Calu3 (cell line): ENCODE measurements at regions not wholly inside any gene's neighbourhood (a gene's known extent, or its start where the extent isn't known, plus 50 kb on each side); places are given as distances from the start of the nearest gene placed in this dataset.
"Not testable (repeated sequence)": the region's sequence is repeated elsewhere in the genome, so short reads cannot be mapped to it uniquely, and the experiment has no call there.

ENCODE experiments used
- BruUV-seq: library from RNA; stranded (reverse); fragments of 400-500 nt; replicated peaks from 2 replicates; lab custom pipeline; 2021; lab: Mats Ljungman, UMichigan
- CTCF ChIA-PET: fragments of 300-600 bp; sonication (Branson Sonifier 250); formaldehyde crosslinking; loops from one replicate; lab custom pipeline; 2022; ENCODE audit warnings: antibody characterized with exemption; lab: Charles Lee
- DNase-seq: peaks from one replicate; pipeline ENCODE4 v3.0.0; 2022
- H3K27ac Mint-ChIP-seq: one replicate; pipeline ENCODE4 v1.8.0; 2022; ENCODE audit warnings: mixed read lengths; ENCODE audit not compliant: unreplicated experiment
- H3K27me3 Mint-ChIP-seq: one replicate; pipeline ENCODE4 v1.8.0; 2022; ENCODE audit warnings: mixed read lengths; ENCODE audit not compliant: unreplicated experiment
- H3K36me3 Mint-ChIP-seq: one replicate; pipeline ENCODE4 v1.8.0; 2022; ENCODE audit warnings: mild to moderate bottlenecking, moderate library complexity, mixed read lengths; ENCODE audit not compliant: insufficient read depth, unreplicated experiment
- H3K4me1 Mint-ChIP-seq: one replicate; pipeline ENCODE4 v1.8.0; 2022; ENCODE audit warnings: mild to moderate bottlenecking, low read depth, mixed read lengths; ENCODE audit not compliant: unreplicated experiment
- H3K4me3 Mint-ChIP-seq: one replicate; pipeline ENCODE4 v1.8.0; 2022; ENCODE audit warnings: mild to moderate bottlenecking, low read depth, moderate library complexity, mixed read lengths; ENCODE audit not compliant: unreplicated experiment
- H3K9me3 Mint-ChIP-seq: one replicate; pipeline ENCODE4 v1.8.0; 2022; ENCODE audit warnings: low read depth, mixed read lengths; ENCODE audit not compliant: unreplicated experiment
- intact Hi-C: fragments of 100-400 bp; cut with micrococcal nuclease; formaldehyde crosslinking; loops from one replicate; pipeline ENCODE4 v1.10.0; 2022; ENCODE audit not compliant: unreplicated experiment

DNA sequence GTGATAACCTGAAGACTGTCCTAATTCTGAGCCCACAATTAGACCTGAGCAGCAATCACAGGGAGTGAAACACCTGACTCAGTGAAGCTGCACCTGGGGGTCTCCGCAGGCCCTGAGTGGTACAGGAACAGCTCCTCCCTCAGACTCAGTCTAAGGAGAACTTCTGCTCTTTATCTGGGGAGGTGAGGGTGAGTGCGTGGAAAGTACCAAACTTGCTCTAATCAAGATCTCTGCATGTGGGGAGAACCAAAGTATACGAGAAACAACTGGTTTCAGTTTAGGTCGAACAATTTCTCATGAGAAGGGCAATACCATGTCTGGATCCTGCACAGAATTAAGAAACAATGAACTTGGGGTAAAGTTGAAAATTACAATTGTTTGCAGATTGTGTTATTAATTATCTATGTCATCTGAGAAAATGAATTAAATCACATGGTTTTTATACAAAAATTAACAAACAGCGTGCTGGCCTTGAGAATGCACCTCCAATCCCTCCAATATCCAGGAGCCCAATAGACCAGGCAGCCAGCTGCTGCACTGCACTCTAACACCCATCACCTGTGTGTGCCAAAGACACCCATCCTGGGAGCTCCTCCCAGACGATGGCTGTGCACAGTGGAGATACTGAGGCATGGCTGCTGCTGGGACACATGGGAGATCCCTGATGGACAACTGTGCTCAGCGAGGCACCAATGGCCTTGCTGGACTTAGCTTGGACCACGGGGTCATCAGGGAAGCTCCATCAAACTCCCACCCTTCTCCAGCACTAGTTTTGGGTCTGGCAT is 828.8 kb downstream of the TMEM121 start:
- intact Hi-C loops, H3K4me1 Mint-ChIP-seq, H3K36me3 Mint-ChIP-seq, CTCF ChIA-PET, BruUV-seq, H3K4me3 Mint-ChIP-seq, H3K9me3 Mint-ChIP-seq, H3K27ac Mint-ChIP-seq, DNase-seq: not testable (repeated sequence)
- peaks cover 15% of the 10 kb centered on the region for H3K27me3 Mint-ChIP-seq

DNA sequence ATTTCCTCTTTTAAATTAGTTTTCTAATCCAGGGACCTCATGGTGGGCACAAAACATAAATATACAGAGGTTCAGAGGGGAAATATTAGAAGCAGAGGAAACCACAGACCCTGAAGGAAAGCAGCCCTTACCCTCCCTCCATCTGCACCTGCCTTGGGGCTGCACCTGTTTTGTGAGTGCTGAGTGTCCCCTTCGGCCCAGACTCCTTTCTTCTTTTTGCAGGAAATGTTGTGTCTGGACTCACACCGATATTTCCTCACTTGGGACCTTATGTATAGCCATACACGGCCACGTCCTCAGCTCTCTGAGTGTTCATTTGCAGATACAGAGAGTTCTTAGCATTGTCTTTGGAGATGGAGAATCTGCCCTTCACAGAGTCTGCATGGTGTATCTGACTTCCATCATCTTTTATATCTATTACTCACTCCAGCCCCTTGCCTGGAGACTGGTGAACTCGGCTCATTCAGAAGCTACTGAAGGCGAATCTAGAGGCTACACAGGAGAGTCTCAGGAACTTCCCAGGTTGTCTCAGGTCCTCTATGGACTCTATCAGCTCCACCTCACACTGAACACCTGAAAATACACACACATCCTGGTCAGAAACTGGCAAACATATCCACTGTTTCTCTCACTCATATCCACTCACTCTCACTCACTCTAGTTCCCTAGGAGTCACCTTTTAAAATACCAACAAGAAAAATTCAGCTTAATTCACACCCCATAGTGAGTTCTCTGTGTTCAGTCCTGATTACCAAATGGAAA is 829.7 kb downstream of the TMEM121 start:
- peaks cover 15% of the 10 kb centered on the region for H3K27me3 Mint-ChIP-seq
- H3K27ac Mint-ChIP-seq, H3K4me1 Mint-ChIP-seq, H3K9me3 Mint-ChIP-seq, H3K36me3 Mint-ChIP-seq, intact Hi-C loops, CTCF ChIA-PET, DNase-seq, H3K4me3 Mint-ChIP-seq, BruUV-seq: not testable (repeated sequence)

DNA sequence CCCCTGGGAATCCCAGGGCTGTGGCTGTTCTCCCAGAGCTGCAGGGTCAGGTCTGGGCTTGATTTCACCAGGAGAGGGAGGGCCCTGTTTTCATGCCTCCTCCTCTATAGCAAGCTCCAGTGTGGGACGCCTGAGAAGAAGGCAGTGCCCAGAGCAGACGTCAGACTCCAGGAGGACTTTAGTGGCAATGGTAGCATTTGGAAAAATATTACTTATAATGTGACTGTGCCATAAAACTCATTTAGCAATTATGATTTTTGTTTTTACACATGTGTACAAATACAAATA is 830.2 kb downstream of the TMEM121 start:
- H3K27ac Mint-ChIP-seq, H3K4me1 Mint-ChIP-seq, BruUV-seq, H3K36me3 Mint-ChIP-seq, CTCF ChIA-PET, H3K9me3 Mint-ChIP-seq, DNase-seq, intact Hi-C loops, H3K4me3 Mint-ChIP-seq: not testable (repeated sequence)
- peaks cover 15% of the 10 kb centered on the region for H3K27me3 Mint-ChIP-seq

DNA sequence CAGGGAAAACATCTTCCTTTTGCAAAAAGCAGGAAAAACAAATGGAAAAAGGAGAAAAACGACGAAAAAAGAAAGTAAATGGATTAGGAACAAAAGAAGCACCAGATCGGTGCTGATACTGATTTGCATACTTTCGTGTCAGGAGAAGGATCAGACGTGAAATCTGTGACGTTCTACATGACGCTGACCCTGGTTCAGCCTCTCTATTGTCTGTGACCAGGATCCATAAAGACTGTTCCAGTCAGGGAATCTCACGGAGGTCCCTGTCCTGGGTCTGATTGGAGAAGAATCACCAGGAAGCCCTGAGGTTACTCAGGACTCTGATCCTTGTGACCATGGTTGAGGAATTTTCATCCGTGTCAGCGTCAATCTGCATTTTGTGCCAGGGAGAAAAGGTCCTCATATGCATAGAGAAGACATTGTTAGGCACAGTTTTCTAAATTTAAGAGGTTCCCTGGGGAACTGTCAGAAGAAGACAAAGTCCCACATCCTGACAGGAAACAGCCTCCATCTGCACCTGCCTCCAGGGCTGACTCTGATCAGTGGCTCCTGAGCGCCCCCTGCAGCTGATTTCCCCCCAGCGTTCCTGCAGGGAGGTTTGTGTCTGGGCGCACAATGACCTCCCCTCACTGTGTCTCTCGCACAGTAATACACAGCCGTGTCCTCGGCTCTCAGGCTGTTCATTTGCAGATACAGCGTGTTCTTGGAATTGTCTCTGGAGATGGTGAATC is 832.9 kb downstream of the TMEM121 start:
- CTCF ChIA-PET, H3K4me1 Mint-ChIP-seq, H3K9me3 Mint-ChIP-seq, H3K27ac Mint-ChIP-seq, BruUV-seq, H3K4me3 Mint-ChIP-seq, H3K36me3 Mint-ChIP-seq, intact Hi-C loops: not testable (repeated sequence)
- peak; percentile 35 for DNase-seq
- peaks cover 15% of the 10 kb centered on the region for H3K27me3 Mint-ChIP-seq

DNA sequence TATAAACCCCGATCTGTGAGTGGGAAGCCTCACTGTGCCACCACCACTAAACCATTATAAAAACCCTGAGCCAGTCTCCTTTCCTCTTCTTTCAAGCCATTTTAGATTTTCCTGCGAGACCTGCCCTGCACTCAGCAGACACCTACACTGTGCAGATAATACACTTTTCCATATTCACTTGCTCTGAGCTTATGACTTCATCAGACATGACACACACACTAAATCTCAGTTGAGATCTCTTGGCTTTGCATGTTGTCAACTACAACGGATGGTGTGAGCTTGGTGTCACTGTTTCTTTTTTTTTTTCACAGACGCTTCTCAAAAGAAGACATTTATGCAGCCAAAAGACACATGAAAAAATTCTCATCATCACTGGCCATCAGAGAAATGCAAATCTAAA is 839.0 kb downstream of the TMEM121 start:
- DNase-seq, CTCF ChIA-PET, H3K4me1 Mint-ChIP-seq, H3K27ac Mint-ChIP-seq, H3K4me3 Mint-ChIP-seq, intact Hi-C loops, H3K36me3 Mint-ChIP-seq, BruUV-seq, H3K9me3 Mint-ChIP-seq: not testable (repeated sequence)
- peaks cover 47% of the 10 kb centered on the region for H3K27me3 Mint-ChIP-seq

DNA sequence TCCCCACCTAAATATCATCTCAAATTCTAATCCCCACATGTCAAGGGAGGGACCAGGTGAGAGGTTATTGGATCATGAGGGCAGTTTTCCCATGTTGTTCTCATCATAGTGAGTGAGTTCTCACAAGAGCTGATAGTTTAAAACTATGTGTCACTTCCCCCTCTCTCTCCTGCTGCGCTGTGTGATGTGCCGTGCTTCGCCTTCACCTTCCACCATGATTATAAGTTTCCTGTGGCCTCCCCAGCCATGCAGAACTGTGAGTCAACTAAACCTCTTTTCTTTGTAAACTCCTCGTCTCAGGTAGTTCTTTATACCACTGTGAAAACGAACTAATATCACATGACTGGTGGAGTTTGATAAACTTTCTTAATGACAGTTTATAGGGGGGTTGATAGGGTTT is 839.5 kb downstream of the TMEM121 start:
- BruUV-seq, DNase-seq, H3K4me3 Mint-ChIP-seq, H3K4me1 Mint-ChIP-seq, intact Hi-C loops, CTCF ChIA-PET, H3K36me3 Mint-ChIP-seq, H3K27ac Mint-ChIP-seq, H3K9me3 Mint-ChIP-seq: not testable (repeated sequence)
- H3K27me3 Mint-ChIP-seq: peaks cover 52% of the 10 kb centered on the region

DNA sequence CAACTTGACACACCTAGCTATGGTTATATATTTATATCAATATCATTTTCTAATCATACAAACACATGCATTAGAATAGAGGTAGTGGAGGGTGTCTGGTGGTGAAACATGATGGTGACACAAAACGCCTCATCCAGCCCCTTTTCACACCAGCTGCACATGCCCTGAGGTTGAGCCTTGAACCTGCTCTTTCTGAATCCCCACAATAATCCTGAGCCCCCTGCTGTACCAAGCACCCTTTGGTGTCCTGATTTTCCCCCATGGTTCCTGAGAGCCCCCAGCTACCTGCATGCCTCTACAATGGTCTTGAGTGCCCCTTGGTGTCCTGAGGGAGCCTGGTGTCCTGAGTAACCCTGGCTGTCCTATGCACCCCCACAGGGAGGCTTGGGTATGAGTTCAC is 840.6 kb downstream of the TMEM121 start:
- H3K27ac Mint-ChIP-seq, H3K9me3 Mint-ChIP-seq, BruUV-seq, H3K4me3 Mint-ChIP-seq, CTCF ChIA-PET, intact Hi-C loops, H3K36me3 Mint-ChIP-seq, H3K4me1 Mint-ChIP-seq, DNase-seq: not testable (repeated sequence)
- H3K27me3 Mint-ChIP-seq: peaks cover 63% of the 10 kb centered on the region

DNA sequence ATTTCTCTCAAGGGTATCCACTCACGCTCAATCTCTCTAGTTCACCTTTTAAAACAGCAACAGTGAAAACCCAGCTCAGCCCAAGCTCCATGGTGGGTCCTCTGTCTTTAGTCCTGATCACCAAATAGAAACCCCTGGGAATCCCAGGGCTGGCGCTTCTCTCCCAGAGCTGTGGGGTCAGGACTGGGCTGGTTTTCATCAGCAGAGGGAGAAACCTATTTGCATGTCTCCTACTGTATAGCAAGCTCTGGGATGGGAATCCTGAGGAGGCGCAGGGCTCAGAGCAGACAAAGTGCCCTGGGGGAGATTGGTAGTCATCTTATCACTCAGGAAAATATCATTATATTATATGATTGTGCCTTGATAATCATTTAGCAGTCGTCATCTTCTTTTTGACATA is 843.1 kb downstream of the TMEM121 start:
- H3K4me1 Mint-ChIP-seq, intact Hi-C loops, H3K4me3 Mint-ChIP-seq, DNase-seq, BruUV-seq, H3K36me3 Mint-ChIP-seq, H3K27ac Mint-ChIP-seq, CTCF ChIA-PET, H3K9me3 Mint-ChIP-seq: not testable (repeated sequence)
- peaks cover 81% of the 10 kb centered on the region for H3K27me3 Mint-ChIP-seq
